NCI-H524 treated with DMSO at 0.1 percent for 48 hours (cell line): ENCODE measurements at regions not wholly inside any gene's neighbourhood (a gene's known extent, or its start where the extent isn't known, plus 50 kb on each side); places are given as distances from the start of the nearest gene placed in this dataset.
"Not testable (repeated sequence)": the region's sequence is repeated elsewhere in the genome, so short reads cannot be mapped to it uniquely, and the experiment has no call there.

Experiments
- DNase-seq: peaks from one replicate; lab custom pipeline; 2025; lab: John Stamatoyannopoulos, UW

GRCh38 chr20:19897891-19898290, 119.3 kb upstream of the NAA20 start:
- DNase-seq = no peak

GRCh38 chr20:19901226-19901625, 115.9 kb upstream of the NAA20 start:
- no peak for DNase-seq

GRCh38 chr20:19903168-19903811, 113.9 kb upstream of the NAA20 start:
- DNase-seq = no peak

GRCh38 chr20:19907326-19908056, 109.7 kb upstream of the NAA20 start:
- no peak for DNase-seq

- no peak for DNase-seq
Measured at GRCh38 chr20:19908576-19908975, 108.6 kb upstream of the NAA20 start.

GRCh38 chr20:19909725-19910124, 107.4 kb upstream of the NAA20 start:
- DNase-seq = no peak

- no peak for DNase-seq
Measured at GRCh38 chr20:19911810-19912382, 105.3 kb upstream of the NAA20 start.

GRCh38 chr20:19913349-19913748, 103.8 kb upstream of the NAA20 start:
- no peak for DNase-seq

GRCh38 chr20:19913927-19914614, 103.1 kb upstream of the NAA20 start:
- DNase-seq = no peak

GRCh38 chr20:19915111-19915798, 101.9 kb upstream of the NAA20 start:
- DNase-seq = peak; percentile 63

GRCh38 chr20:19916531-19917485, 100.4 kb upstream of the NAA20 start:
- peak; percentile 73 for DNase-seq

- peak; percentile 90 for DNase-seq
Measured at GRCh38 chr20:19918965-19919329, 98.2 kb upstream of the NAA20 start.

GRCh38 chr20:19920381-19921138, 96.6 kb upstream of the NAA20 start:
- no peak for DNase-seq

- no peak for DNase-seq
Measured at GRCh38 chr20:19921284-19921793, 95.8 kb upstream of the NAA20 start.

GRCh38 chr20:19921829-19922228, 95.3 kb upstream of the NAA20 start:
- DNase-seq = not testable (repeated sequence)

GRCh38 chr20:19922716-19923115, 94.4 kb upstream of the NAA20 start:
- no peak for DNase-seq

- DNase-seq = no peak
Measured at GRCh38 chr20:19923762-19924161, 93.4 kb upstream of the NAA20 start.

- DNase-seq = no peak
Measured at GRCh38 chr20:19924255-19924654, 92.9 kb upstream of the NAA20 start.

- DNase-seq = no peak
Measured at GRCh38 chr20:19926591-19926990, 90.6 kb upstream of the NAA20 start.
